K562 (cell line): ENCODE measurements at regions not wholly inside any gene's neighbourhood (a gene's known extent, or its start where the extent isn't known, plus 50 kb on each side); places are given as distances from the start of the nearest gene placed in this dataset.

Experiments used
- ATAC-seq: fragments of 200-7000 bp; cut with Tn5 transposase; 3 replicates; pipeline ENCODE4 v1.9.1; 2020; ENCODE audit warnings: moderate library complexity
- BruUV-seq: library from RNA; stranded (reverse); fragments of 400-500 nt; replicated peaks from 2 replicates; lab custom pipeline; 2021; lab: Mats Ljungman, UMichigan
- CTCF ChIA-PET: fragments of 300-600 bp; formaldehyde crosslinking; extraction: SDS; loops from one replicate; lab custom pipeline; 2021; ENCODE audit warnings: low intra/inter-chr PET ratio; lab: Yijun Ruan, JAX
- POLR2A ChIA-PET: fragments of 300-600, 350-650 bp; sonication (Branson Sonifier 250); formaldehyde crosslinking; extraction: SDS; loops from one replicate; lab custom pipeline; 2021; ENCODE audit warnings: antibody characterized with exemption, inconsistent platforms; lab: Yijun Ruan, JAX
- DNase-seq, 4 experiments: peaks; one replicate each; pipeline versions ENCODE4 v3.0.0 to v3.0.0-alpha.2; 2011 to 2018; ENCODE audit warnings: low spot score in 3 of 4, mixed read lengths in 3 of 4; ENCODE audit errors: extremely low read depth in 1 of 4
- FAIRE-seq: peaks from 2 replicates; lab custom pipeline; 2011; peaks lifted over from hg19 to GRCh38; lab: Jason Lieb, UNC
- H2AFZ ChIP-seq: 2 replicates; pipeline ENCODE4 v1.6.0; 2011; ENCODE audit warnings: low read depth, low read length, control low read depth, inconsistent platforms
- H3K27ac ChIP-seq: fragments of 200-600 bp; 3 replicates; pipeline ENCODE4 v1.8.0; 2011; ENCODE audit warnings: low read depth, mild to moderate bottlenecking, control low read depth, inconsistent platforms, low read length, moderate library complexity, mixed read lengths; ENCODE audit errors: extremely low read depth
- H3K27me3 ChIP-seq, 2 experiments: fragments of 300-600 bp in 1 of 2; 2 replicates in 1 of 2; 3 replicates in 1 of 2; pipeline versions ENCODE4 v1.6.0 to v1.8.0; 2011; ENCODE audit warnings: inconsistent platforms in 2 of 2, low read length in 2 of 2, mild to moderate bottlenecking in 1 of 2, mixed read lengths in 1 of 2, moderate library complexity in 1 of 2; ENCODE audit not compliant: control insufficient read depth in 2 of 2, insufficient read depth in 2 of 2
- H3K36me3 ChIP-seq: fragments of 300-600 bp; 3 replicates; pipeline ENCODE4 v1.8.0; 2011; ENCODE audit warnings: mild to moderate bottlenecking, low read length, inconsistent platforms; ENCODE audit not compliant: control insufficient read depth, insufficient read depth
- H3K4me1 ChIP-seq, 2 experiments: fragments of 200-600 bp in 1 of 2; replicated peaks in 1 of 2; 2 replicates in 1 of 2; 3 replicates in 1 of 2; pipeline versions ENCODE4 v1.5.1 to v1.8.0; 2011; ENCODE audit warnings: inconsistent platforms in 2 of 2, low read length in 2 of 2, mild to moderate bottlenecking in 1 of 2, mixed read lengths in 1 of 2, moderate library complexity in 1 of 2; ENCODE audit not compliant: control insufficient read depth in 2 of 2, insufficient read depth in 2 of 2
- H3K4me2 ChIP-seq: 2 replicates; pipeline ENCODE4 v1.6.1; 2011; ENCODE audit warnings: low read length, control low read depth, inconsistent platforms, mixed read lengths; ENCODE audit not compliant: insufficient read depth
- H3K4me3 ChIP-seq: fragments of 200-600 bp; sonication (generic), shearing (Covaris generic); 2 replicates; pipeline ENCODE4 v1.5.1; 2016; ENCODE audit warnings: control low read depth, inconsistent platforms
- H3K79me2 ChIP-seq: fragments of 200-600 bp; 3 replicates; pipeline ENCODE4 v1.8.0; 2011; ENCODE audit warnings: low read length, inconsistent platforms; ENCODE audit not compliant: control insufficient read depth, insufficient read depth
- H3K9ac ChIP-seq, 2 experiments: 2 replicates each; pipeline versions ENCODE4 v1.6.0 to v1.6.1; 2011; ENCODE audit warnings: low read depth in 2 of 2, low read length in 2 of 2, control low read depth in 1 of 2, inconsistent platforms in 1 of 2, mild to moderate bottlenecking in 1 of 2, mixed read lengths in 1 of 2; ENCODE audit not compliant: insufficient read depth in 1 of 2
- H3K9me1 ChIP-seq: one replicate; pipeline ENCODE4 v1.6.0; 2011; ENCODE audit warnings: inconsistent platforms, mild to moderate bottlenecking, low read length, moderate library complexity; ENCODE audit not compliant: control insufficient read depth, insufficient read depth
- H3K9me3 ChIP-seq: replicated peaks from 2 replicates; pipeline ENCODE4 v1.5.1; 2011; ENCODE audit warnings: low read depth, low read length, inconsistent platforms; ENCODE audit not compliant: control insufficient read depth, insufficient read depth
- H4K20me1 ChIP-seq: replicated peaks from 2 replicates; pipeline ENCODE4 v1.6.1; 2011; ENCODE audit warnings: low read length, inconsistent platforms, mixed read lengths; ENCODE audit not compliant: control insufficient read depth, insufficient read depth
- ARID2 ChIP-seq: fragments of 450-650 bp; IDR thresholded peaks from 2 replicates; pipeline ENCODE4 v1.6.1; 2017; ENCODE audit warnings: antibody characterized with exemption, mild to moderate bottlenecking
- DPF2 ChIP-seq: fragments of 450-650 bp; IDR thresholded peaks from 2 replicates; pipeline ENCODE4 v1.6.1; 2016
- HSF4 ChIP-seq: fragments of 250-450 bp; sonication (Bioruptor Pico); IDR thresholded peaks from 2 replicates; pipeline ENCODE4 v2.1.2; 2022; ENCODE audit warnings: mild to moderate bottlenecking, moderate library complexity, borderline replicate concordance
- LARP7 ChIP-seq: fragments of 450-650 bp; IDR thresholded peaks from 2 replicates; pipeline ENCODE4 v1.6.1; 2016
- MEF2D ChIP-seq: conservative IDR thresholded peaks from 2 replicates; pipeline ENCODE4 v1.6.1; 2016; ENCODE audit warnings: low read depth, missing genetic modification characterization, missing compliant biosample characterization
- NCOR1 ChIP-seq: fragments of 450-650 bp; IDR thresholded peaks from 2 replicates; pipeline ENCODE4 v1.6.1; 2016; ENCODE audit warnings: mild to moderate bottlenecking, moderate library complexity
- PML ChIP-seq: IDR thresholded peaks from 2 replicates; pipeline ENCODE4 v1.6.1; 2012; ENCODE audit warnings: low read length, inconsistent platforms
- PPARD ChIP-seq: fragments of 250-450 bp; sonication (Bioruptor Pico); IDR thresholded peaks from 2 replicates; pipeline ENCODE4 v1.8.0; 2022; ENCODE audit warnings: inconsistent platforms, mild to moderate bottlenecking, moderate library complexity
- SMARCA5 ChIP-seq: fragments of 450-650 bp; IDR thresholded peaks from 2 replicates; pipeline ENCODE4 v1.6.1; 2016
- SNRNP70 ChIP-seq: fragments of 200-400 bp; formaldehyde crosslinking; optimal IDR thresholded peaks from 2 replicates; pipeline ENCODE3; 2017; ENCODE audit warnings: low read depth, low read length
- TRIM24 ChIP-seq, 2 experiments: fragments of 450-650 bp; IDR thresholded peaks; 2 replicates each; pipeline ENCODE4 v1.6.1; 2016
- TRIM28 ChIP-seq: fragments of 450-650 bp; IDR thresholded peaks from 2 replicates; pipeline ENCODE4 v1.6.1; 2017
- YBX1 ChIP-seq: fragments of 450-650 bp; IDR thresholded peaks from 2 replicates; pipeline ENCODE4 v1.7.1; 2016; ENCODE audit warnings: mild to moderate bottlenecking
- ZBTB8A ChIP-seq: fragments of 450-650 bp; IDR thresholded peaks from 2 replicates; pipeline ENCODE4 v1.6.1; 2018; ENCODE audit warnings: mild to moderate bottlenecking, moderate library complexity; ENCODE audit not compliant: partially characterized antibody
- ZC3H4 ChIP-seq: sonication (generic); formaldehyde crosslinking; IDR thresholded peaks from 2 replicates; pipeline ENCODE4 v1.9.0; 2021; ENCODE audit warnings: missing genetic modification reagents, borderline replicate concordance
- ZC3H8 ChIP-seq: fragments of 450-650 bp; IDR thresholded peaks from 2 replicates; pipeline ENCODE4 v1.6.1; 2017
- WGBS: fragments of 100-300 bp; shearing (Covaris generic); methylation state at CpG from one replicate; pipeline ENCODE4 v1.1.6; 2016; ENCODE audit warnings: low coverage, mixed read lengths; ENCODE audit not compliant: insufficient coverage; ENCODE audit errors: missing lambda C conversion rate; 5-methylcytosine and 5-hydroxymethylcytosine counted together
- in situ Hi-C: fragments of 300-500 bp; cut with MboI; formaldehyde crosslinking; loops from 4 replicates; pipeline ENCODE4 v1.15.0; 2018; ENCODE audit warnings: inconsistent platforms, mixed read lengths
- intact Hi-C: fragments of 100-400 bp; cut with micrococcal nuclease; formaldehyde crosslinking; loops from 2 replicates; pipeline ENCODE4 v1.14.2; 2022
- TF ChIP-seq, protein P1 (sequence below): sonication (generic); formaldehyde crosslinking; IDR thresholded peaks from 2 replicates; pipeline ENCODE4 v1.8.0; 2023; ENCODE audit warnings: mild to moderate bottlenecking, missing genetic modification reagents
- TF ChIP-seq, protein P2 (sequence below), 2 experiments: IDR thresholded peaks in 1 of 2; conservative IDR thresholded peaks in 1 of 2; 2 replicates each; pipeline ENCODE4 v1.6.1; 2016; ENCODE audit warnings: low read depth in 2 of 2, mild to moderate bottlenecking in 1 of 2, missing compliant biosample characterization in 1 of 2, missing genetic modification characterization in 1 of 2, moderate library complexity in 1 of 2

DNA sequence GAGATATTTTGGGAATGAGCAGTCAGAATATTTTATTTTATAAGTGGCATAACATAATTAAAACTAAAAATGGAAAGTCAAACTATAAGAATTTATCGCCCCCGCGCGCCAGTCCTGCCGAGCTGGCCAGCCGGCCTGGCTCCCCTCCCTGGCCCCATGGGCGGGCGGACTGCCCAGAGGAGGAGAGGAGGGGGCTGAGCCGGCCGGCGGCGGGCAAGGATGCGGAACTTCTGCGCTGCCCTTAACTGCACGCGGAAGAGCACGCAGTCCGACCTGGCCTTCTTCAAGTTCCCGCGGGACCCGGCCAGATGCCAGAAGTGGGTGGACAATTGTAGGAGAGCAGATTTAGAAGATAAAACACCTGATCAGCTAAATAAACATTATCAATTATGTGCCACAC, 96.8 kb downstream of the DKK1 start:
- H3K36me3 ChIP-seq, result no peaks in the 10 kb centered on the region
- ChIA-PET POLR2A (no interaction called here), CTCF (no interaction called here)
- H3K27me3 ChIP-seq, result no peaks in the 10 kb centered on the region
- H4K20me1 ChIP-seq, result no peaks in the 10 kb centered on the region
- no peak overlapping the region for H2AFZ ChIP-seq
- no peak for ATAC-seq
- no peak overlapping the region for H3K4me2 ChIP-seq
- no peak for TF ChIP-seq DPF2
- no peak for TF ChIP-seq TRIM24 (IDR thresholded peaks at IDR 0.05)
- no peak for TF ChIP-seq YBX1
- TF ChIP-seq ARID2, result no peak
- no peak for TF ChIP-seq LARP7
- no peak for TF ChIP-seq NCOR1
- TF ChIP-seq MEF2D (tag), result no peak
- TF ChIP-seq ZBTB8A, result no peak
- TF ChIP-seq SMARCA5, result no peak
- TF ChIP-seq, protein P1, sequence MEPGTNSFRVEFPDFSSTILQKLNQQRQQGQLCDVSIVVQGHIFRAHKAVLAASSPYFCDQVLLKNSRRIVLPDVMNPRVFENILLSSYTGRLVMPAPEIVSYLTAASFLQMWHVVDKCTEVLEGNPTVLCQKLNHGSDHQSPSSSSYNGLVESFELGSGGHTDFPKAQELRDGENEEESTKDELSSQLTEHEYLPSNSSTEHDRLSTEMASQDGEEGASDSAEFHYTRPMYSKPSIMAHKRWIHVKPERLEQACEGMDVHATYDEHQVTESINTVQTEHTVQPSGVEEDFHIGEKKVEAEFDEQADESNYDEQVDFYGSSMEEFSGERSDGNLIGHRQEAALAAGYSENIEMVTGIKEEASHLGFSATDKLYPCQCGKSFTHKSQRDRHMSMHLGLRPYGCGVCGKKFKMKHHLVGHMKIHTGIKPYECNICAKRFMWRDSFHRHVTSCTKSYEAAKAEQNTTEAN (CRISPR knock-in tag), result no peak
- TF ChIP-seq, protein P2, sequence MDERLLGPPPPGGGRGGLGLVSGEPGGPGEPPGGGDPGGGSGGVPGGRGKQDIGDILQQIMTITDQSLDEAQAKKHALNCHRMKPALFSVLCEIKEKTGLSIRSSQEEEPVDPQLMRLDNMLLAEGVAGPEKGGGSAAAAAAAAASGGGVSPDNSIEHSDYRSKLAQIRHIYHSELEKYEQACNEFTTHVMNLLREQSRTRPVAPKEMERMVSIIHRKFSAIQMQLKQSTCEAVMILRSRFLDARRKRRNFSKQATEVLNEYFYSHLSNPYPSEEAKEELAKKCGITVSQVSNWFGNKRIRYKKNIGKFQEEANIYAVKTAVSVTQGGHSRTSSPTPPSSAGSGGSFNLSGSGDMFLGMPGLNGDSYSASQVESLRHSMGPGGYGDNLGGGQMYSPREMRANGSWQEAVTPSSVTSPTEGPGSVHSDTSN (CRISPR knock-in tag; IDR thresholded peaks at IDR 0.05; ENCODE audit: low read depth), result no peak
- TF ChIP-seq, protein P2 (tag; conservative IDR thresholded peaks at IDR 0.05; ENCODE audit: low read depth), result no peak
- no peak for TF ChIP-seq PML
- no peak for TF ChIP-seq TRIM28
- no peak for TF ChIP-seq HSF4 (CRISPR knock-in tag)
- TF ChIP-seq ZC3H8, result no peak
- TF ChIP-seq PPARD, result no peak
- TF ChIP-seq SNRNP70, result no peak
- TF ChIP-seq ZC3H4 (CRISPR knock-in tag), result no peak
- no peak overlapping the region for H3K27ac ChIP-seq
- intact Hi-C loops, result no loop called here
- 8% methylated on average over 21 of the region's 21 CpGs for WGBS
- in situ Hi-C loops, result no loop called here
- H3K4me3 ChIP-seq, result no peak overlapping the region
- H3K9me3 ChIP-seq, result no peaks in the 10 kb centered on the region; the same call in 1 of the 2 replicates
- no peak for DNase-seq
- H3K79me2 ChIP-seq, result no peaks in the 10 kb centered on the region
- FAIRE-seq, result no peak
- no peaks in the 10 kb centered on the region for H3K9me1 ChIP-seq
- no peak overlapping the region for H3K9ac ChIP-seq
- no peaks in the 10 kb centered on the region for H3K4me1 ChIP-seq
- no TSS peak for BruUV-seq
